ENCODE measurements at regions not wholly inside any gene's neighbourhood (a gene's known extent, or its start where the extent isn't known, plus 50 kb on each side); places are given as distances from the start of the nearest gene placed in this dataset.

DNA sequence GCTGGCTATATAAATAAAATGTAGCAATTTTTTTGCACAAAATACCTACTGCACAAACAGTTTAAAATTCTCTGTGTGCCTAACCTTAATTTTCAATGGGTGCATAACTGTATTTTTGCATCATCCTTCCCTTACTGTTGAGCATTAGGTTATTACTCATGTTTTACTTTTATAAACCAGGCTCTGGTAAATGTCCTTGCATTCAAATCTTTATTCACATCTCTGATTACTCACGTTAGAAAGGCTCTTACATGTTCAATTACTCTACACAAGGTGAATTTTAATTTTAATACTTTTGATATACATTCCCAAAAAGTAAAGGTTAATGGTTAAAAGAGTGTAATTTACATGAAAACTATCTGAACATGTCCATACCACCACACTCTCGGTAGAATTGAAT, 246.1 kb downstream of the PRELID2 start:
- Histone ChIP-seq H3K27ac (ENCODE audit: low read depth, low read length) (no peak overlapping the region), H3K4me3 (ENCODE audit: low read depth, low read length) (no peak overlapping the region), H3K9me3 (ENCODE audit: control insufficient read depth, insufficient read depth, low read length) (no peaks in the 10 kb centered on the region), H3K27me3 (ENCODE audit: control insufficient read depth, insufficient read depth, low read length) (no peaks in the 10 kb centered on the region)
- DNase-seq (ENCODE audit: low read depth, low spot score): no peak
- POLR2A ChIA-PET: no interaction called here
- TF ChIP-seq, protein P1, sequence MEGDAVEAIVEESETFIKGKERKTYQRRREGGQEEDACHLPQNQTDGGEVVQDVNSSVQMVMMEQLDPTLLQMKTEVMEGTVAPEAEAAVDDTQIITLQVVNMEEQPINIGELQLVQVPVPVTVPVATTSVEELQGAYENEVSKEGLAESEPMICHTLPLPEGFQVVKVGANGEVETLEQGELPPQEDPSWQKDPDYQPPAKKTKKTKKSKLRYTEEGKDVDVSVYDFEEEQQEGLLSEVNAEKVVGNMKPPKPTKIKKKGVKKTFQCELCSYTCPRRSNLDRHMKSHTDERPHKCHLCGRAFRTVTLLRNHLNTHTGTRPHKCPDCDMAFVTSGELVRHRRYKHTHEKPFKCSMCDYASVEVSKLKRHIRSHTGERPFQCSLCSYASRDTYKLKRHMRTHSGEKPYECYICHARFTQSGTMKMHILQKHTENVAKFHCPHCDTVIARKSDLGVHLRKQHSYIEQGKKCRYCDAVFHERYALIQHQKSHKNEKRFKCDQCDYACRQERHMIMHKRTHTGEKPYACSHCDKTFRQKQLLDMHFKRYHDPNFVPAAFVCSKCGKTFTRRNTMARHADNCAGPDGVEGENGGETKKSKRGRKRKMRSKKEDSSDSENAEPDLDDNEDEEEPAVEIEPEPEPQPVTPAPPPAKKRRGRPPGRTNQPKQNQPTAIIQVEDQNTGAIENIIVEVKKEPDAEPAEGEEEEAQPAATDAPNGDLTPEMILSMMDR (IDR thresholded peaks at IDR 0.05; ENCODE audit: low read depth, low read length): no peak
- CTCF ChIA-PET: interaction anchor here (0.7 kb wide), 1 partner anchor 1442 kb away, joined by 4 read pairs; no protein-coding TSS in a partner anchor

GRCh38 chr5:145588558-145588957, 246.6 kb downstream of the PRELID2 start:
- H3K27ac ChIP-seq (ENCODE audit: low read depth, low read length): no peak overlapping the region
- CTCF ChIA-PET: interaction anchor here (0.7 kb wide), 1 partner anchor 1441 kb away, joined by 4 read pairs; no protein-coding TSS in a partner anchor
- TF ChIP-seq, protein P1 (IDR thresholded peaks at IDR 0.05; ENCODE audit: low read depth, low read length): no peak
- no peaks in the 10 kb centered on the region for H3K27me3 ChIP-seq (ENCODE audit: control insufficient read depth, insufficient read depth, low read length)
- H3K9me3 ChIP-seq (ENCODE audit: control insufficient read depth, insufficient read depth, low read length): no peaks in the 10 kb centered on the region
- DNase-seq (ENCODE audit: low read depth, low spot score): no peak
- POLR2A ChIA-PET: no interaction called here
- no peak overlapping the region for H3K4me3 ChIP-seq (ENCODE audit: low read depth, low read length)

GRCh38 chr5:145588113-145588512, 247.0 kb downstream of the PRELID2 start:
- Histone ChIP-seq H3K9me3 (ENCODE audit: control insufficient read depth, insufficient read depth, low read length) (no peaks in the 10 kb centered on the region), H3K27ac (ENCODE audit: low read depth, low read length) (peak overlapping the region; percentile 66), H3K27me3 (ENCODE audit: control insufficient read depth, insufficient read depth, low read length) (no peaks in the 10 kb centered on the region), H3K4me3 (ENCODE audit: low read depth, low read length) (no peak overlapping the region)
- TF ChIP-seq, protein P1 (IDR thresholded peaks at IDR 0.05; ENCODE audit: low read depth, low read length): no peak
- POLR2A ChIA-PET: interaction anchor here (0.6 kb wide), 1 partner anchor 50 kb away, joined by 7 read pairs; no protein-coding TSS in a partner anchor
- CTCF ChIA-PET: interaction anchor here (1.1 to 1.8 kb wide), 2 partner anchors 12 to 34 kb away, joined by 4 read pairs; no protein-coding TSS in a partner anchor
- no peak for DNase-seq (ENCODE audit: low read depth, low spot score)

DNA sequence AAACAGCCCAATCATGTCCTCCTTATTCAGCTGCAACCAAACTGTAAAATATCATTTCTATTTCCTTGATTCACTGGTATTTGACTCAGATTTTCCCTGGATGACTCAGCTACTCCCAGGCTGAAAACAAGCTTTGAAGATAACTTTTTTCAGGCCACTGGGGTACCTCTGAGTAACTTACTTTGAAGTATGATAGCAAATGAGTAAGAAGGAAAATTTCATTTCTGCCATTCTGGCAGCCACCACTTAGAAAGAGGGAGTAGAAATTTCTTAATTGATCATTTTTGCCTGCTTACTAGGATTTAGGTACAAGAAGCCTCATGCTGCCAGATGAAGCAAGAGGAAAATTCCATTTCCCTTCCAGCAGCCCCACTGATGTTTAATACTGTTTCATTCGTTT, 247.4 kb downstream of the PRELID2 start:
- no peaks in the 10 kb centered on the region for H3K9me3 ChIP-seq (ENCODE audit: control insufficient read depth, insufficient read depth, low read length)
- peak overlapping the region; percentile 53 for H3K27ac ChIP-seq (ENCODE audit: low read depth, low read length)
- TF ChIP-seq, protein P1 (IDR thresholded peaks at IDR 0.05; ENCODE audit: low read depth, low read length): no peak
- POLR2A ChIA-PET: interaction anchor here (0.6 kb wide), 1 partner anchor 50 kb away, joined by 7 read pairs; no protein-coding TSS in a partner anchor
- no peaks in the 10 kb centered on the region for H3K27me3 ChIP-seq (ENCODE audit: control insufficient read depth, insufficient read depth, low read length)
- DNase-seq (ENCODE audit: low read depth, low spot score): peak; percentile 61
- CTCF ChIA-PET: interaction anchor here (1.1 to 1.8 kb wide), 2 partner anchors 12 to 33 kb away, joined by 4 read pairs; no protein-coding TSS in a partner anchor
- H3K4me3 ChIP-seq (ENCODE audit: low read depth, low read length): no peak overlapping the region

DNA sequence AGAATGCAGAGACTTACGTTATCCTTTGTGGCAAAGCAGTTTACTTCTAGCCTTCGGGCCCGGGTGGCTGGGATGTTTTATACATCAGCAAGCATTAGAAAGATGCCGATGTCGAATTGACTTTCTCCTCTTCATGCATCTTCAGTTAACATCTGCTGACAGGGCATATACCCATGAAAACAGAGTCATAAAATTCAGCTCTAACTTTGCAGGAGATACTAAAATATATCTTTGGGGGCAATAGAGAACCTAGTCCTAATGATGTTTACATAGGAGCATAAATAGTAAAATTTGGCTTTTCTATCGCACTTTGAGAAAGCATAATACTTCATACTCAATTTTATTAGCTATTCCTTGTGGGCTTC, 247.9 kb downstream of the PRELID2 start:
- H3K4me3 ChIP-seq (ENCODE audit: low read depth, low read length): no peak overlapping the region
- H3K27me3 ChIP-seq (ENCODE audit: control insufficient read depth, insufficient read depth, low read length): no peaks in the 10 kb centered on the region
- CTCF ChIA-PET: interaction anchor here (1.1 to 1.8 kb wide), 2 partner anchors 12 to 33 kb away, joined by 4 read pairs; no protein-coding TSS in a partner anchor
- no peak for DNase-seq (ENCODE audit: low read depth, low spot score)
- no peaks in the 10 kb centered on the region for H3K9me3 ChIP-seq (ENCODE audit: control insufficient read depth, insufficient read depth, low read length)
- TF ChIP-seq, protein P1 (IDR thresholded peaks at IDR 0.05; ENCODE audit: low read depth, low read length): no peak
- H3K27ac ChIP-seq (ENCODE audit: low read depth, low read length): no peak overlapping the region
- POLR2A ChIA-PET: no interaction called here

Data from AG04450 (cell line).